Keratinocyte (primary cell): ENCODE measurements at regions not wholly inside any gene's neighbourhood (a gene's known extent, or its start where the extent isn't known, plus 50 kb on each side); places are given as distances from the start of the nearest gene placed in this dataset.

Source experiments
- DNase-seq: peaks from one replicate; pipeline ENCODE4 v3.0.0-alpha.2; 2011; ENCODE audit warnings: low read depth, missing footprints, low spot score
- FAIRE-seq: peaks from 2 replicates; lab custom pipeline; 2011; peaks lifted over from hg19 to GRCh38; lab: Jason Lieb, UNC
- H2AFZ ChIP-seq: 2 replicates; pipeline ENCODE4 v1.6.0; 2012; ENCODE audit warnings: low read length, control low read depth, inconsistent platforms; ENCODE audit not compliant: control insufficient read depth
- H3K27ac ChIP-seq: 2 replicates; pipeline ENCODE4 v1.5.1; 2011; ENCODE audit warnings: low read length; ENCODE audit not compliant: control insufficient read depth, insufficient read depth
- H3K27me3 ChIP-seq: 3 replicates; pipeline ENCODE4 v1.6.0; 2011; ENCODE audit warnings: low read length; ENCODE audit not compliant: control insufficient read depth, insufficient read depth; ENCODE audit errors: extremely low read depth
- H3K36me3 ChIP-seq, 2 experiments: 2 replicates in 1 of 2; 3 replicates in 1 of 2; pipeline ENCODE4 v1.5.1; 2011; ENCODE audit warnings: low read length in 2 of 2, mild to moderate bottlenecking in 1 of 2; ENCODE audit not compliant: control insufficient read depth in 2 of 2, insufficient read depth in 2 of 2; ENCODE audit errors: extremely low read depth in 1 of 2
- H3K4me1 ChIP-seq: 3 replicates; pipeline ENCODE4 v1.5.1; 2011; ENCODE audit warnings: low read length; ENCODE audit not compliant: control insufficient read depth, insufficient read depth; ENCODE audit errors: extremely low read depth
- H3K4me2 ChIP-seq: 3 replicates; pipeline ENCODE4 v1.6.0; 2011; ENCODE audit warnings: low read depth, low read length; ENCODE audit not compliant: control insufficient read depth, insufficient read depth; ENCODE audit errors: extremely low read depth
- H3K4me3 ChIP-seq, 3 experiments: fragments of 200-600 bp in 1 of 3; sonication (generic) in 1 of 3; 2 replicates in 2 of 3; 3 replicates in 1 of 3; pipeline ENCODE4 v1.5.1; 2011 to 2016; ENCODE audit warnings: low read length in 3 of 3, mild to moderate bottlenecking in 3 of 3, control low read depth in 2 of 3, inconsistent platforms in 1 of 3, low read depth in 1 of 3, mixed read lengths in 1 of 3, mixed run types in 1 of 3, moderate library complexity in 1 of 3; ENCODE audit not compliant: control insufficient read depth in 2 of 3, insufficient read depth in 2 of 3; ENCODE audit errors: extremely low read depth in 1 of 3
- H3K79me2 ChIP-seq: 2 replicates; pipeline ENCODE4 v1.6.0; 2012; ENCODE audit warnings: low read length; ENCODE audit not compliant: control insufficient read depth, insufficient read depth
- H3K9ac ChIP-seq: 3 replicates; pipeline ENCODE4 v1.6.0; 2011; ENCODE audit warnings: low read length; ENCODE audit not compliant: control insufficient read depth, insufficient read depth; ENCODE audit errors: extremely low read depth
- H3K9me1 ChIP-seq: 3 replicates; pipeline ENCODE4 v1.6.0; 2011; ENCODE audit warnings: low read length; ENCODE audit not compliant: control insufficient read depth, insufficient read depth; ENCODE audit errors: extremely low read depth
- H3K9me3 ChIP-seq: 2 replicates; pipeline ENCODE4 v1.5.1; 2012; ENCODE audit warnings: low read depth, low read length; ENCODE audit not compliant: control insufficient read depth
- H4K20me1 ChIP-seq: 3 replicates; pipeline ENCODE4 v1.6.0; 2011; ENCODE audit warnings: low read length; ENCODE audit not compliant: control insufficient read depth, insufficient read depth; ENCODE audit errors: extremely low read depth
- CTCF ChIP-seq, 3 experiments: IDR thresholded peaks in 1 of 3; conservative IDR thresholded peaks in 1 of 3; optimal IDR thresholded peaks in 1 of 3; 2 replicates in 2 of 3; 3 replicates in 1 of 3; pipeline versions ENCODE3 to v1.5.1; 2011; ENCODE audit warnings: low read length in 3 of 3, mild to moderate bottlenecking in 3 of 3, moderate library complexity in 2 of 3, control low read depth in 1 of 3, inconsistent platforms in 1 of 3; ENCODE audit not compliant: insufficient read depth in 2 of 3; ENCODE audit errors: extremely low read depth in 1 of 3
- EZH2 ChIP-seq: IDR thresholded peaks from one replicate; pipeline ENCODE4 v1.6.1; 2012; ENCODE audit warnings: inconsistent platforms, mild to moderate bottlenecking, low read length, moderate library complexity
- dilution Hi-C: fragments of 300-500 bp; cut with MboI; formaldehyde crosslinking; loops from one replicate; pipeline ENCODE4 v1.7.0; 2020; ENCODE audit warnings: low sequenced_read_pairs; ENCODE audit not compliant: extremely low pct_ligation_motif_present

- H3K9me3 ChIP-seq = no peaks in the 10 kb centered on the region
- H3K27me3 ChIP-seq = no peaks in the 10 kb centered on the region
- no peak overlapping the region for H3K9ac ChIP-seq
- no peak for TF ChIP-seq CTCF (optimal IDR thresholded peaks at IDR 0.05 in 1 of 3, IDR thresholded peaks at IDR 0.05 in 1 of 3, conservative IDR thresholded peaks at IDR 0.05 in 1 of 3; ENCODE audit: extremely low read depth in 1 of 3, insufficient read depth in 2 of 3, low read length in 3 of 3)
- TF ChIP-seq EZH2 = no peak
- H3K4me2 ChIP-seq = peak overlapping the region; percentile 9
- H2AFZ ChIP-seq = peak overlapping the region; percentile 54
- no peaks in the 10 kb centered on the region for H3K9me1 ChIP-seq
- FAIRE-seq = peak; percentile 56
- no peak overlapping the region for H3K4me3 ChIP-seq
- no peaks in the 10 kb centered on the region for H4K20me1 ChIP-seq
- DNase-seq = peak; percentile 60
- dilution Hi-C loops = no loop called here
- peaks cover 13% of the 10 kb centered on the region for H3K4me1 ChIP-seq
- H3K79me2 ChIP-seq = no peaks in the 10 kb centered on the region
- no peak overlapping the region for H3K27ac ChIP-seq
- no peaks in the 10 kb centered on the region for H3K36me3 ChIP-seq
Observed at GRCh38 chr11:27201454-27202302, 161.1 kb downstream of the BBOX1 start.

GRCh38 chr11:27200779-27201453, 160.3 kb downstream of the BBOX1 start:
- Histone ChIP-seq H3K4me1 (peaks cover 13% of the 10 kb centered on the region), H3K9me3 (no peaks in the 10 kb centered on the region), H3K79me2 (no peaks in the 10 kb centered on the region), H3K4me3 (no peak overlapping the region), H3K9me1 (no peaks in the 10 kb centered on the region), H4K20me1 (no peaks in the 10 kb centered on the region), H3K4me2 (no peak overlapping the region), H3K27me3 (no peaks in the 10 kb centered on the region), H3K9ac (no peak overlapping the region), H2AFZ (peak overlapping the region; percentile 54), H3K36me3 (no peaks in the 10 kb centered on the region), H3K27ac (no peak overlapping the region)
- DNase-seq (no peak), FAIRE-seq (no peak)
- TF ChIP-seq CTCF (optimal IDR thresholded peaks at IDR 0.05 in 1 of 3, IDR thresholded peaks at IDR 0.05 in 1 of 3, conservative IDR thresholded peaks at IDR 0.05 in 1 of 3; ENCODE audit: extremely low read depth in 1 of 3, insufficient read depth in 2 of 3, low read length in 3 of 3) (no peak), EZH2 (no peak)
- dilution Hi-C loops = no loop called here
